Left ventricle myocardium inferior (tissue), 1 donor: ENCODE measurements at regions not wholly inside any gene's neighbourhood (a gene's known extent, or its start where the extent isn't known, plus 50 kb on each side); places are given as distances from the start of the nearest gene placed in this dataset.

ENCODE experiments used
- DNase-seq: peaks from one replicate; pipeline ENCODE4 v3.0.0-alpha.2; 2020
- H3K27ac ChIP-seq: fragments of 200-600 bp; replicated peaks from 2 replicates; pipeline ENCODE4 v1.8.0; 2021
- H3K27me3 ChIP-seq: fragments of 200-600 bp; 2 replicates; pipeline ENCODE4 v1.8.0; 2021; ENCODE audit warnings: low read depth
- H3K36me3 ChIP-seq: fragments of 200-600 bp; 2 replicates; pipeline ENCODE4 v1.8.0; 2021
- H3K4me1 ChIP-seq: fragments of 200-600 bp; 2 replicates; pipeline ENCODE4 v1.8.0; 2021
- H3K4me3 ChIP-seq: fragments of 200-600 bp; 2 replicates; pipeline ENCODE4 v1.8.0; 2021; ENCODE audit warnings: mild to moderate bottlenecking, moderate library complexity
- H3K9me3 ChIP-seq: fragments of 200-600 bp; replicated peaks from 2 replicates; pipeline ENCODE4 v1.8.0; 2021
- intact Hi-C: fragments of 100-400 bp; cut with micrococcal nuclease; formaldehyde crosslinking; loops from one replicate; pipeline ENCODE4 v1.11.0; 2022
- TF ChIP-seq, protein P1 (sequence below): fragments of 200-600 bp; IDR thresholded peaks from 2 replicates; pipeline ENCODE4 v1.8.0; 2021; ENCODE audit warnings: antibody characterized with exemption, mild to moderate bottlenecking, borderline replicate concordance
- donor health status: DM: no; HTN: yes; CAD: no; lungs with severe emphysema.

DNA sequence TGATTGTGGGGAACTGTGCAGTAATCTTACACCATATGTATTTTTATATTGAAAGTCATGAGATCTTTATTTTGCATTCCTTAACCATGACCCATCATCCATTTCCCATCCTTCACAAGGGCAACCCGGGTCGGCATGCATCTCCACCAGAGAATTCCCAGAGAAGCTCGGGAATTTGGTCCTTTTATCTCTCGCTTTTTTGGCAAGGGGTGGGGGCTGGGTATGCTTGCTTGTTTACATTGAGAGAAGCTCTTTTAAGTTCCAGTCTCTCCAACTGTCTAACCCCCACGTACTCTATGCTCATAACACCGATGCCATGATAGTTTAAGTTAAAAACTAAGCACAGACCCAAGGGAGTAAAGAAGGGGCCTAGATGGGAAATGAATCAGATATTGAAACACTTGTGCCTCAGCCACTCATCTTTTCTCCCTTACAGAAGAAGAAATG lies 109.9 kb upstream of the NFIB start:
- peaks cover 21% of the 10 kb centered on the region for H3K4me1 ChIP-seq
- no peak overlapping the region for H3K4me3 ChIP-seq
- H3K36me3 ChIP-seq, result no peaks in the 10 kb centered on the region
- H3K27ac ChIP-seq, result no peak overlapping the region
- H3K27me3 ChIP-seq, result no peaks in the 10 kb centered on the region
- TF ChIP-seq, protein P1, sequence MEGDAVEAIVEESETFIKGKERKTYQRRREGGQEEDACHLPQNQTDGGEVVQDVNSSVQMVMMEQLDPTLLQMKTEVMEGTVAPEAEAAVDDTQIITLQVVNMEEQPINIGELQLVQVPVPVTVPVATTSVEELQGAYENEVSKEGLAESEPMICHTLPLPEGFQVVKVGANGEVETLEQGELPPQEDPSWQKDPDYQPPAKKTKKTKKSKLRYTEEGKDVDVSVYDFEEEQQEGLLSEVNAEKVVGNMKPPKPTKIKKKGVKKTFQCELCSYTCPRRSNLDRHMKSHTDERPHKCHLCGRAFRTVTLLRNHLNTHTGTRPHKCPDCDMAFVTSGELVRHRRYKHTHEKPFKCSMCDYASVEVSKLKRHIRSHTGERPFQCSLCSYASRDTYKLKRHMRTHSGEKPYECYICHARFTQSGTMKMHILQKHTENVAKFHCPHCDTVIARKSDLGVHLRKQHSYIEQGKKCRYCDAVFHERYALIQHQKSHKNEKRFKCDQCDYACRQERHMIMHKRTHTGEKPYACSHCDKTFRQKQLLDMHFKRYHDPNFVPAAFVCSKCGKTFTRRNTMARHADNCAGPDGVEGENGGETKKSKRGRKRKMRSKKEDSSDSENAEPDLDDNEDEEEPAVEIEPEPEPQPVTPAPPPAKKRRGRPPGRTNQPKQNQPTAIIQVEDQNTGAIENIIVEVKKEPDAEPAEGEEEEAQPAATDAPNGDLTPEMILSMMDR, result no peak
- H3K9me3 ChIP-seq, result no peaks in the 10 kb centered on the region
- intact Hi-C loops, result no loop called here
- no peak for DNase-seq

GRCh38 chr9:14421291-14421690 lies 107.3 kb upstream of the NFIB start:
- intact Hi-C loops, result no loop called here
- TF ChIP-seq, protein P1, result no peak
- DNase-seq, result no peak
- no peak overlapping the region for H3K4me3 ChIP-seq
- H3K27ac ChIP-seq, result no peak overlapping the region
- H3K4me1 ChIP-seq, result peaks cover 12% of the 10 kb centered on the region
- no peaks in the 10 kb centered on the region for H3K36me3 ChIP-seq
- H3K9me3 ChIP-seq, result no peaks in the 10 kb centered on the region
- H3K27me3 ChIP-seq, result no peaks in the 10 kb centered on the region

- TF ChIP-seq, protein P1, result no peak
- H3K4me3 ChIP-seq, result no peak overlapping the region
- intact Hi-C loops, result no loop called here
- no peaks in the 10 kb centered on the region for H3K27me3 ChIP-seq
- peaks cover 11% of the 10 kb centered on the region for H3K9me3 ChIP-seq
- H3K36me3 ChIP-seq, result no peaks in the 10 kb centered on the region
- H3K27ac ChIP-seq, result no peak overlapping the region
- DNase-seq, result no peak
- H3K4me1 ChIP-seq, result no peaks in the 10 kb centered on the region
Observed at GRCh38 chr9:14418941-14419937, 105.3 kb upstream of the NFIB start.

- TF ChIP-seq, protein P1, result no peak
- DNase-seq, result no peak
- Histone ChIP-seq H3K27me3 (no peaks in the 10 kb centered on the region), H3K36me3 (no peaks in the 10 kb centered on the region), H3K4me1 (no peaks in the 10 kb centered on the region), H3K4me3 (no peak overlapping the region), H3K9me3 (peaks cover 11% of the 10 kb centered on the region), H3K27ac (no peak overlapping the region)
- intact Hi-C loops, result no loop called here
Observed at GRCh38 chr9:14418301-14418940, 104.5 kb upstream of the NFIB start.

- no peak overlapping the region for H3K4me3 ChIP-seq
Observed at GRCh38 chr9:14417237-14417636, 103.3 kb upstream of the NFIB start.

More at GRCh38 chr9:14417237-14417636, 103.3 kb upstream of the NFIB start:
- Histone ChIP-seq H3K36me3 (no peaks in the 10 kb centered on the region), H3K9me3 (peaks cover 11% of the 10 kb centered on the region), H3K27me3 (no peaks in the 10 kb centered on the region), H3K4me1 (no peaks in the 10 kb centered on the region), H3K27ac (no peak overlapping the region)
- intact Hi-C loops, result no loop called here
- TF ChIP-seq, protein P1, result no peak
- DNase-seq, result no peak
